ENCODE measurements at regions not wholly inside any gene's neighbourhood (a gene's known extent, or its start where the extent isn't known, plus 50 kb on each side); places are given as distances from the start of the nearest gene placed in this dataset.

- peak in 1 of 2 donors; percentile 34 for DNase-seq
- H3K27me3 ChIP-seq: no peaks in the 10 kb centered on the region
- TF ChIP-seq CTCF (IDR thresholded peaks at IDR 0.05): no peak
- no peaks in the 10 kb centered on the region for H3K36me3 ChIP-seq
- peak overlapping the region; percentile 49 to 65 for H3K27ac ChIP-seq
- intact Hi-C loops (cut with DNase I; ENCODE audit: low total_unique reads): no loop called here
- H3K4me1 ChIP-seq: peaks cover 0 to 13% (median 3%) of the 10 kb centered on the region in 4 donors
- no peak overlapping the region for H3K4me3 ChIP-seq
- H3K9me3 ChIP-seq: no peaks in the 10 kb centered on the region
Observed at GRCh38 chr18:29181151-29181901, 1004.4 kb upstream of the CDH2 start.

GRCh38 chr18:29176681-29177080, 999.8 kb upstream of the CDH2 start:
- H3K27ac ChIP-seq: no peak overlapping the region
- no peak for TF ChIP-seq CTCF (IDR thresholded peaks at IDR 0.05)
- H3K4me1 ChIP-seq: peaks cover 0 to 9% (median 3%) of the 10 kb centered on the region in 4 donors
- no peaks in the 10 kb centered on the region for H3K36me3 ChIP-seq
- H3K9me3 ChIP-seq: no peaks in the 10 kb centered on the region
- intact Hi-C loops (cut with DNase I; ENCODE audit: low total_unique reads): no loop called here
- H3K27me3 ChIP-seq: no peaks in the 10 kb centered on the region
- H3K4me3 ChIP-seq: no peak overlapping the region
- no peak for DNase-seq

- no peaks in the 10 kb centered on the region for H3K27me3 ChIP-seq
- intact Hi-C loops (cut with DNase I; ENCODE audit: low total_unique reads): no loop called here
- DNase-seq: no peak
- TF ChIP-seq CTCF (IDR thresholded peaks at IDR 0.05): no peak
- H3K4me3 ChIP-seq: no peak overlapping the region
- H3K36me3 ChIP-seq: no peaks in the 10 kb centered on the region
- no peak overlapping the region for H3K27ac ChIP-seq
- H3K4me1 ChIP-seq: no peaks in the 10 kb centered on the region
- H3K9me3 ChIP-seq: no peaks in the 10 kb centered on the region
Observed at GRCh38 chr18:29174891-29175290, 998.0 kb upstream of the CDH2 start.

- Histone ChIP-seq H3K27me3 (no peaks in the 10 kb centered on the region), H3K27ac (no peak overlapping the region), H3K4me1 (no peaks in the 10 kb centered on the region), H3K9me3 (no peaks in the 10 kb centered on the region), H3K4me3 (no peak overlapping the region), H3K36me3 (no peaks in the 10 kb centered on the region)
- TF ChIP-seq CTCF (IDR thresholded peaks at IDR 0.05): no peak
- no peak for DNase-seq
- intact Hi-C loops (cut with DNase I; ENCODE audit: low total_unique reads): no loop called here
Observed at GRCh38 chr18:29172756-29173067, 995.8 kb upstream of the CDH2 start.

- H3K27ac ChIP-seq: no peak overlapping the region
- TF ChIP-seq CTCF (IDR thresholded peaks at IDR 0.05): no peak
- no peak for DNase-seq
- H3K4me3 ChIP-seq: no peak overlapping the region
- intact Hi-C loops (cut with DNase I; ENCODE audit: low total_unique reads): no loop called here
- H3K4me1 ChIP-seq: no peaks in the 10 kb centered on the region
- no peaks in the 10 kb centered on the region for H3K36me3 ChIP-seq
- H3K9me3 ChIP-seq: no peaks in the 10 kb centered on the region
- no peaks in the 10 kb centered on the region for H3K27me3 ChIP-seq
Observed at GRCh38 chr18:29171892-29172755, 995.2 kb upstream of the CDH2 start.

All from tibial artery (tissue), 4 donors.